GM23338 (cell line): ENCODE measurements at regions not wholly inside any gene's neighbourhood (a gene's known extent, or its start where the extent isn't known, plus 50 kb on each side); places are given as distances from the start of the nearest gene placed in this dataset.

Experiments used
- CREB1 ChIP-seq: fragments of 250-450 bp; sonication (Bioruptor Pico); IDR thresholded peaks from 2 replicates; pipeline ENCODE4 v1.5.0; 2020; ENCODE audit warnings: low read depth, mild to moderate bottlenecking, moderate library complexity
- CTCF ChIP-seq, 2 experiments: fragments of 200-600 bp in 1 of 2; sonication (generic) in 1 of 2; conservative IDR thresholded peaks; 2 replicates each; pipeline versions ENCODE4 v1.5.1 to v1.6.1; 2016 to 2017; ENCODE audit warnings: antibody characterized with exemption in 2 of 2, low read depth in 2 of 2, mild to moderate bottlenecking in 2 of 2, moderate library complexity in 1 of 2
- ETS1 ChIP-seq: IDR thresholded peaks from 2 replicates; pipeline ENCODE4 v1.6.1; 2016; ENCODE audit warnings: antibody characterized with exemption
- EZH2 ChIP-seq: fragments of 200-600 bp; sonication (generic); IDR thresholded peaks from one replicate; pipeline ENCODE4 v1.8.0; 2017; ENCODE audit warnings: antibody characterized with exemption, mild to moderate bottlenecking, low read depth; ENCODE audit not compliant: unreplicated experiment
- EZH2phosphoT487 ChIP-seq: fragments of 200-600 bp; sonication (generic); IDR thresholded peaks from one replicate; pipeline ENCODE4 v1.8.1; 2018; ENCODE audit warnings: antibody characterized with exemption; ENCODE audit not compliant: unreplicated experiment
- JUNB ChIP-seq: IDR thresholded peaks from one replicate; pipeline ENCODE4 v1.6.1; 2016; ENCODE audit warnings: antibody characterized with exemption; ENCODE audit not compliant: unreplicated experiment
- NANOG ChIP-seq: IDR thresholded peaks from 2 replicates; pipeline ENCODE4 v1.6.1; 2016; ENCODE audit warnings: antibody characterized with exemption, borderline replicate concordance
- POLR2AphosphoS5 ChIP-seq: IDR thresholded peaks from 2 replicates; pipeline ENCODE4 v1.6.1; 2016; ENCODE audit warnings: antibody characterized with exemption, low read depth
- REST ChIP-seq: IDR thresholded peaks from one replicate; pipeline ENCODE4 v1.6.1; 2018; ENCODE audit warnings: antibody characterized with exemption; ENCODE audit not compliant: unreplicated experiment
- STAT1 ChIP-seq: IDR thresholded peaks from one replicate; pipeline ENCODE4 v1.6.1; 2016; ENCODE audit warnings: antibody characterized with exemption; ENCODE audit not compliant: unreplicated experiment
- ZNF114 ChIP-seq: fragments of 250-450 bp; sonication (Bioruptor Pico); IDR thresholded peaks from 2 replicates; pipeline ENCODE4 v1.5.0; 2020; ENCODE audit warnings: mild to moderate bottlenecking, moderate library complexity
- ZNF331 ChIP-seq: fragments of 250-450 bp; sonication (Bioruptor Pico); IDR thresholded peaks from 2 replicates; pipeline ENCODE4 v1.5.0; 2020; ENCODE audit warnings: low read depth, mild to moderate bottlenecking, moderate library complexity
- ZNF462 ChIP-seq: fragments of 250-450 bp; sonication (Bioruptor Pico); IDR thresholded peaks from 2 replicates; pipeline ENCODE4 v1.5.0; 2020; ENCODE audit warnings: mild to moderate bottlenecking, moderate library complexity

GRCh38 chr9:23288545-23288944 lies 537.5 kb downstream of the ELAVL2 start:
- TF ChIP-seq EZH2phosphoT487 (no peak), REST (no peak), CTCF (conservative IDR thresholded peaks at IDR 0.05; ENCODE audit: low read depth in 2 of 2) (no peak), ETS1 (no peak), POLR2AphosphoS5 (no peak), EZH2 (no peak), ZNF331 (no peak), JUNB (no peak), CREB1 (CRISPR knock-in tag) (no peak), STAT1 (no peak), ZNF114 (no peak), ZNF462 (no peak), NANOG (no peak)
